ENCODE measurements at regions not wholly inside any gene's neighbourhood (a gene's known extent, or its start where the extent isn't known, plus 50 kb on each side); places are given as distances from the start of the nearest gene placed in this dataset.

DNA sequence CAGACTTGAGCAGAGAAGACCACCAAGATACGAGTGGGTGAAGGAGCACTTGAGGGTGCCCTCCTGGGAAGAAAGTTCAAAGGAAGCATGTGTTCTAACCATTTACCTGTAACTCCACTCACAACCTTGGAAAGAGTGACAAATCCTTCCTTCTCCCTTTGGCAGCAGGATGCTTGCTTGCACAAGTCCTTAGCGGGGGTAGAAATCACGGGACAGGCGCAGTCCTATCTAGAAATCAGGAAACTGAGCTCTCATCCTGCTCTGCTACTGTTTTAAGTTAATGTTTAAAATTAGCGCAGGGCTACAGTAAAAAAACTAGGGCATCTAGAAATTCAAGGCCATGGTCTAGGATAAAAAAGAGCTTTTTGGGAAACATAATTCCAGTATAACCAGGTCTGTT, 100.9 kb upstream of the PTPRM start:
- ATAC-seq = peak in 1 of 2 donors; percentile 34
- intact Hi-C loops (cut with DNase I) = no loop called here
- DNase-seq = no peak

DNA sequence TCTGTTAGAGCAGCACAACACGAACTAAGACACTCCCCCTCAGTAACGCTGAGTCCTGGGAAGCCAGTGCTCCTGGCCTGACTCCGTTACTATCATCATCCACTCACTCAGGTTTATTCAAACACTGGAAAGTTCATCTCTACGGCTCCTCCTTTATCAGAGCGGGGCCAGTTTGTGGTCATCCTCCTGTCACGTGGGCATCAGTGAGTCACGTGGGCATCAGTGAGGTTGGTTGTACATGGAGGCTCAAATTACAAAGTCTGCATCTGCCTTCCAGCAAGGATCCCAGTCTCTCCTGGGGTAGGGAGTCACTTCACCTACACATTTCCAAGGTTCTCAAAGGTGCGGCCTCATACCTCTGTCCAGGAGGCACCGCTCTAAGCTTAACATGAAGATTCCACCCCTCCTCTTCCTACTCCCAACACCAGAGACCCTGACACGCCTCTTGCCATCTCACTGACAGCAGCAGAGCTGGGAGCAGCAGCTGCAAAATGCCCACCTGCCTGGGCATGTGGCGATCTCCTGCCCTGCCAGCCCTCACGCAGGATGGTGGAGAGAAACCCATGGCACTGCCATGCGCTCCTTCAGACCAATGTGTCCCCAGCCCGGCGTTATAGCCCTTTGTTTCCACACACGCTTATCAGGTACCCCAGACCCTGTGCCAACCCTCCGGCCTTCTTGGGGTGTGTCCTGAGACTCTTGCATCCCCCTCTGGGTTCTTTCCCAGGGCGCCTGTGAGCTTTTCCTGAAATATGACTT, 99.2 kb upstream of the PTPRM start:
- ATAC-seq (no peak), DNase-seq (no peak)
- intact Hi-C loops (cut with DNase I) = no loop called here

DNA sequence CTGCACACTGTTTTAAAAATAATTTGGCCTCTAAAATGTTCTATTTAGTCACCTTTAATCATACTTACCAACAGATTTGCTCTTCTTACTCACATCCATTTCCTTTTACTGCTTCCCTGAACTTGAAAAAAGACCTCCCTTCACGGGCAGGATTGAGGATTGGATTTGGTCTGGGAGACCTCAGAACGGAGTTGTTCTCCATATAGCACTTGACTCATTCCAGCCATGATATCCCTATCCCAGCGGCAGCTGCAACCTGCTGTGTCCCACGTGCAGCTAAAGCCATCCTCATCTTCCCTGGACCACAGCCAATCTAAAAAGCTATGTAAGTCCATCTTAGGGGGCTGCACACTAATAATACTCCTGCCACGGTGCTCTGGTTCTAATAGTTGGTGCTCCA, 97.0 kb upstream of the PTPRM start:
- no peak for ATAC-seq
- intact Hi-C loops (cut with DNase I) = no loop called here

DNA sequence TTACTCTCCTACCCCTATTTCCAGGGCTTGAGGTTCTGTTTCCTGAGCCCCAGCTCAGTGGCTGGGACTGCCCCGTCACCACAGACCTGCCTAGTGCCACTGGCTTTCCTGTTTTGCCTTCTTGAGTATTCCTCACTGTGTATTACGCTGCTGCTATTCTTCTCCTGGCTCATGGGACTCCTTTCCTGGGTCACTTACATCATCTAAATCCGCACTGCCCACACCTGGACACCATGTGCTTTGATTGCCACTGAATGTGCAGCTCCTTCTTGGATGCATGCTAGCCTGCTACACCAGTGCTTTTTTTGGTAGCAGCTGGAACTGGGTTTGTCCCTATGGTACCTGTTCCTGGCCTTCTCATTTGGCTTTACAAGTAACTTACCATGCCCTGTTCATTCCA, 96.6 kb upstream of the PTPRM start:
- intact Hi-C loops (cut with DNase I) = no loop called here
- no peak for DNase-seq
- no peak for ATAC-seq

More for the DNA sequence above, 97.0 kb upstream of the PTPRM start:
- DNase-seq = no peak

DNA sequence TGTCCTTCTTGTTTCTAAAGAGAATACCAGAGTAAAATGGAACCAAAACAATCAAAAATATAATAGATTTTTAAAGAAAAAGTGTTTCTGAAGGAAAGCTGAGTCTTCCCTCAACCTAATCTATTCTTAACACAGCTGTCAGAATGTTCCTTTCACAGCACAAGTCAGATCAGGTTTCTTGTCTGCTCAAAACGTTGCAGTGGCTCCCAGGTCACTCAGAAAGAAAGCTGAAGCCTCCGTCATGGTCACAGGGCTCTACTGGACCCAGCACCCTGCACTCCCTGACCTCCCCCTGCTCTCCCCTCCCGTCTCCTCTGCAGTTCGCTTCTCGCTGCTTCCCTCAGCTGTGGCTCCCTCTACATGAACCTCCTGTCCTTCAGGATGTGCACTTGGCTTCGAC, 90.7 kb upstream of the PTPRM start:
- intact Hi-C loops (cut with DNase I) = no loop called here
- no peak for ATAC-seq
- DNase-seq = no peak

DNA sequence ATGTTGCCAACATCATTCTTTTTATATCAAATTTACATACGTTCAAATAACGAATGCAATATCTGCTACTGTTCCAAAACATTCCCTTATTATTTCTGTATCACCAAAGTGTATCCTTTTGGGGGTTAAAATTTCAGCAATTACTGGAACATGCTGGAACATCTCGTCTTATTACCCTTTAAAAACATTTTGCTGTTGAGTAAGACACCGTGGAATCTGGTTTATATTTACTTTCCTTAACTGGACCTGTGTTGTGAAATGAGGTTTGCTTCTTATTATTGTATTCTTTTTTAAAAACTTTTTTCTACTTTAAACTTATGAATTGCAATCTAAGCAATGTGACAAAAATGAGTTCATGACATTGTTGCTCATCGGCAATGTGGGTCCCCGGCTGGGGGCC, 87.4 kb upstream of the PTPRM start:
- intact Hi-C loops (cut with DNase I) = no loop called here
- ATAC-seq = no peak

DNA sequence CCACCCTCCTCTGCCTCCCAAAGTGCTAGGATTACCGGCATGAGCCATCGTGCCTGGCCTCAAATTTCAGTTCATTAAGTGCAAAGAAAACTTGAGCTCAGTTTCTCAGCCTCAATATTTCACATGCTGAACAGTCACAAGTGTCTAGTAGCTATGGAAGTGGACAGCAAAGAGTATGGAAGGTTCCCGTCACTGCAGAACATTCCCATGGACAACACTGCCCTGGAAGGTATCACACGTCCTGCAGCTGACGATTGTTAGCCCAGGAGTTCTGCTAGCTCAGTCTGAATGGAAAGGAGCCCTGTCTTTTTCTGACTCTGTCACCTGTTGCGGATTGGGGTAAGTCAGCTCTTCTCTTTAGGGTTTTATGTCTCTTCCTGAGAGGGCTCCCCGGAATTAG, 86.2 kb upstream of the PTPRM start:
- ATAC-seq (no peak), DNase-seq (no peak)
- intact Hi-C loops (cut with DNase I) = no loop called here

More for the DNA sequence above, 87.4 kb upstream of the PTPRM start:
- no peak for DNase-seq

DNA sequence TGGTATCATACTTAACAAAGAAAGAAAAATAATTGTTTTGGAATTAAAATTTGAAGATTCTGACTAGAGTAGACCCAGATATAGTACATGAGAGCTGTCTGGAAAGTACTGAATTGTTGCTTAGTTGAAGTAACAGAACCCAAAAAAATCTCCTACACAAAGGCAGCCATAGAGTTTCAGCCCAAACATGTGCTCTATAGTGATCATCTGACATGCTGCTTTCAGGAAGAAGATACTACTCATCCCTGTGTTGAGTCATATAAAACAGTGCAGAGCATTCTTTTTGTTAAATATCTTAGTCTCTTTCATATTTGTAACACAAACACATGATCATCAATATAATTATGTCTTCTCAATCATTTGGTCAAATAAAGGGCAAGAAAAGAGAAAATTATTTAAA, 84.8 kb upstream of the PTPRM start:
- DNase-seq = no peak
- ATAC-seq = no peak
- intact Hi-C loops (cut with DNase I) = no loop called here

DNA sequence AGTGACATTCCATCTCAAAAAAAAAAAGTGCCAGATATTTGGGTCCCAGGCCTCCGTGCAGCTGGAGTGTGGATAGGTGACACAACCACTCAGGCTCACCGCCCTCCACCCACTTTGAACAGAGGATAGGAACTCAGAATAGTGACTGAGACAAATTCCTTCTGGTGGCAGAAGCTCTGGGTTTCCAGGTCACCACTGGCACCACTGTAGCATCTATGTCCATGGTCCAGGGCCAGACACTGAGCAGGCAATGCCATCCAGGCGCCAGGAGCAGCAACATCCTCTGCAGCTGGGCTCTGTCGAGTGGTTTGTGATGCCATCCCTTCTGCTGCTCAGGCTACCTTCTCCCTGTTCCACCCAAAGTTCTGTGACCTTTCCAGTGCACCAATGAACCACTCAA, 81.5 kb upstream of the PTPRM start:
- DNase-seq (no peak), ATAC-seq (peak in 1 of 2 donors; percentile 44)
- intact Hi-C loops (cut with DNase I) = no loop called here

DNA sequence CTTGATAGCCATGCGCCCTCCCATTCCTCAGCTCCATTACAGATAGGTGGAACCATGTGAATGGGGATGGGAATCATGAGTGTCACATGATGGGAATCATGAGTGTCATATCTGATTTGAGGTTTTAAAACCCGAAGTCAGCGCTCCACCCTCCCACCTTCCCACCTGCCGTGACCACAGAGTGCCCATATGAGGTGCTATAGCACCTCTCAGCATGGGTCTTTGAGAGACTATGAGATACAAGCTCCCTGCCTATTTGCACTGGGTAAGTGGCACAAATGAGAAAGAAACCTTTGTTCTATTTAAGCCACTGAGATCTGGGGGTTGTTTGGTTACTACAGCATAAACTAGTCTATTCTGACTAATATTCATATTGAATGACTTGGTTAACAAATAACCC, 78.5 kb upstream of the PTPRM start:
- intact Hi-C loops (cut with DNase I) = no loop called here
- ATAC-seq (no peak), DNase-seq (no peak)

DNA sequence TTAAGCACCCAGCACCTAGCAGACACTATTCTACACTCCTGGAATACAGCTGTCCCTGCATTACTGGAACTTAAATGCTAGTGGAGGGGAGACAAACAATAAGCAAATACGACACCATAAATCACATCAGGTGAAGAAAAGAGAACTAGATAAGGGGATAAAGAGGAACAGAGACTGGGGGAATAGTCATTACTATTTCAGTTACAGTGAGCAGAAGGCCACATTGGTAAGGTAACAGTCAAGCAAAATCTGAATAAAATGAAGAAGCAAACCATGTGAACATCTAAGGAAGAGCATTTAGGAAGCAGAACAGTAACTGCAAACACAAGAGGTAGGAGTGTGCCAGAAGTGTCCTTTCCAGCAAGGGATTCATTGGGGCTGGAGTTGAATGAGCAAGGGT, 77.0 kb upstream of the PTPRM start:
- no peak for DNase-seq
- no peak for ATAC-seq
- intact Hi-C loops (cut with DNase I) = no loop called here

DNA sequence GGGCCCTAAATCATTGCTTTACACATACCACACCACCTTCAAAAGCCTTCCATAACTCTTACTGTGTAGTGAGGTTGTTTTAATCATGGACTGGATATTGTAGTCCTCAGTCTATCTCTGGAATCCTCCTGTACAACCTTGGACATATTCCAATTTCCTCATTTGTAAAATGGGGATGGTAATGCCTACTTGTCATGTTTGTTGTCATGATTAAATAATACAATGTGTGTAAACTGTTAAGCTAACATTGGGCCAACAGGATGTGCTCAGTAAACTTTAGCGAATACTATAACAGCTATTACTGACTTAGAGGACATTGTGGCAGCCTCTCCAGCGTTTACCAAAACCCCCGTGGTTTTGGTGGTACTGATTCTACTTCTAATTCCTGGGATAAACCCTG, 74.7 kb upstream of the PTPRM start:
- ATAC-seq (no peak), DNase-seq (no peak)
- intact Hi-C loops (cut with DNase I) = no loop called here

DNA sequence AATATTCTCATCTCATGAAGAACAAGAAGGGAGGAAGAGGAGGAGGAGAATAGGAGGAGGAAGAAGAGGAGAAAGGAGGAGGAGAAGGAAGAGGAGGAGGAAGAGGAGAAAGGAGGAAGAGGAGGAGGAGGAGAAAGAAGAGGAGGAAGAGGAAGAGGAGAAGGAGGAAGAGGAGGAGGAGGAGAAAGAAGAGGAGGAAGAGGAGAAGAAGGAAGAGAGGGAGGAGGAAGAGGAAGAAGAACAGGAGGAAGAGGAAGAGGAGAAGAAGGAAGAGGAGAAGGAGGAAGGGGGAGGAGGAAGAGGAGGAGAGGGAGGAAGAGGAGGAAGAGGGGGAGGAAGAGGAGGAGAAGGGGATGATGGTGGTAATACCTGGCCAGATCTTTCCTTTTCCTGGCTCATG, 70.0 kb upstream of the PTPRM start:
- ATAC-seq (no peak), DNase-seq (no peak)
- intact Hi-C loops (cut with DNase I) = no loop called here

DNA sequence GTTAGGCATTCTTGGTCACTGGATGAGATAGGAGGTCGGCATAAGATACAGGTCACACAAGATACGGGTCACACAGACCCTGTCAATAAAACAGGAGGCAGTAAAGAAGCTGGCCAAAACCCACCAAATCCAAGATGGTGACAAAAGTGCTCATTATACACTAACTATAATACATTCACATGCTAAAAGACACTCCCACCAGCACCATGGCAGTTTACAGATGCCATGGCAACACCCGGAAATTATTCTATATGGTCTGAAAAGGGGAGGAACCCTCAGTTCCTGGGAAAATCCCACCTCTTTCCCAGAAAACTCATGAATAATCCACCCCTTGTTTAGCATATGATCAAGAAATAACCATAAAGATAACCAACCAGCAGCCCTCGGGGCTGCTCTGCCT, 56.0 kb upstream of the PTPRM start:
- intact Hi-C loops (cut with DNase I) = no loop called here
- no peak for ATAC-seq
- DNase-seq = no peak

DNA sequence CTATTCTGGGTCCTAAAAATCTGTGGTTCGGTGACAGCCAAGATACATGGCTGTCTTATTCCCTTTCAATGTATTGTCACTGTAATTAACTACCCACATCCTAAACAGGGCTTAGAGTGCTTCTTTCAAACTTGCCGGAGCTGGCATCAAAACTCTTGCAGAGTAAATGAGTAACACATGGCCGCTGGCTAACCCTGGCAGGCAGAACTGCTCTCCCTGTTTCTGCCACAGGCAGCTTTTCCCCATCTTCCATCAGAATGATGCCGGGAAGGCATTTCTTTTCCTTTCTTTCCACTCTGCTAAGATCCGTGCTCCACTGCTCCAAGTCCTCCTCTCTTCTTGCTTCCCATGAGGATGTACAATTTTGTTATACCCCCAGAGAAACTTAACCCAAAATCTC, 54.8 kb upstream of the PTPRM start:
- no peak for DNase-seq
- ATAC-seq = peak; percentile 16 to 23
- intact Hi-C loops (cut with DNase I) = no loop called here

DNA sequence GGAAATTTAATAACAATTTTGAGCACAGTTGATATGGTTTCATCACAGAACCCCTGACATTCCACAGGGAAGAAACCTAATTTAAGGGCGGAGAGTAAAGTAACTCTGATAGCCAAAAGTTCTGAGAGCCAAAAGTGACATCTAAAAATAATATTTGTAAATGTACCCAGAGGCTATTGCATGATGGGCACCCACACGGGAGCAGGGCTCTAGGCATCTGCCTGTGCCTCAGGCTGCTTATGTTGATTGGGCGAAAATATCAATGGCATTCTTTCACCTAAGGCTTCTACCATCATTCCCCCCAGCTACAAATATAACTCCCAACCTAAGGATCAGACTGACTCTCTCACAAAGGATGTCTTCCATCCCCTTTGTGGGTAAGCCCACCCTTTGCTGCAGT, 54.1 kb upstream of the PTPRM start:
- intact Hi-C loops (cut with DNase I) = no loop called here
- ATAC-seq = no peak
- no peak for DNase-seq

DNA sequence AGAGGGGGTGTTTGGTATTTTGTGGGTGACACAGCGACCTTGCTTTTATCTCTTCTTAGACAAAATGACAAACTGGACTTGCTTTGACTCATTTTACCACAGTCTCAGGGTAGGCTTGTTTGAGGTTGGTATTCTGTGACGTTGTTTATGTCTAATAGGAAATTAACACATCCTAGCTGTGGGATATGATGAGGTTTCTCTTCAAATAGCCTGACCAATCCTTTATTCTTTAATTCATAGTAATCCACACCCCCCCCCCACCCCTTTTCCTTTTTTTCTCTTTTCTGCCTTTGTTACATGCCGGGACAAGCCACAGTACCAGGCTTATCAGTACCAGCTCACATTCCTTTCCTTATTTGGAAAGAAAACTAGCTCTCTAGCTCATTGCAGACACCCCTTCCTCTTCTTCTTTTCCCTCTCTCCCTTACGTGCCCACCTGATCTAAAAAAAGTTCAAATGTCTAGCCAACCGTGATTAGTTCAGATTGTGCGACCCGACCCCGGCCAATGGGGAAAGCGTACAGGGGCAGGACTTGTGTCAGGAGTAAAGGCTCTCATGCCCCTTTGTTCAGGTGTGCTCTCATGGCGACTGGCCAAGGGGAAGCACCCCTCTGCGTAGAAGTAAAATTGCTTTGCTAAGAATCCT, 52.2 kb upstream of the PTPRM start:
- intact Hi-C loops (cut with DNase I) = no loop called here
- ATAC-seq (peak in 1 of 2 donors; percentile 27), DNase-seq (no peak)

DNA sequence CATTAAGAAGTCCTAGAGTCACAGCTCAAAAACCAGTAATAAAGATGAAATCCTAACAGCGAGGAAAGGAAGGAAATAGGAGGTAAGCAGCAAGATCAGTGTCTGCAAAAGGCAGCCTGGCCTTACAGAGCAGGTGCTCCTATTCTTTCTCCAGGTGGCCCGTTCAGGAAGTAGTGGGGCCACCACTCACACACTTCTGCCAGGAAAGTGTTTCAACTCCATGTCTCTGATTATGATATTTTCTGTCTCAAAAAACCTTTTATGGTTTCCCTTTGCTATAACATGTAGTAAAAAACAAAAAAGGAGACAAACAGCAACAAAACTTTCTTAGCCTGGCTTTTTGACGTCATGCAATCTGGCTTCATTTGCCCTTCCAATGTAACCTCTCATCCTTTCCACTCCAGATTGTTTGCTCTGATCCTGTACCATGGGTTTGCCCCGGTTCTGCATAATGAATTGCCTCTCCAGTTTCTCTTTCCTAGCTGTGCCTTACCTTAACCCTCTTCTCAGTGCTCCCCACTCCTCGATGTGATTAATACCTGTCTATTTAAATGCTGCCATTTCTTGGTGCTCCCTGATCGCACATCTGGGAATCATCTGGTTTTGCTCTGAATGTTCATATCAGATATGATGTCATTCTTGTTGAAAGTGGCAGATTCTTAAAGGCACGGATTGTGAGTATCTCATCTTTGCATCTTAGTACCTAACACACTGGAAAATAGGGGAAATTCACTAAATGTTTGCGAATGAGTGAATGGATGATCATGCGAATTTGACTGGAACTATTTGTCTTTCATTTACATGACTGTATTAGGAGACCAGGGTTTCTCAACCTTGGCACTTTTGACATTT, 50.6 kb upstream of the PTPRM start:
- DNase-seq (no peak), ATAC-seq (no peak)
- intact Hi-C loops (cut with DNase I) = no loop called here

All from left cardiac atrium (tissue), 4 donors.